RWPE2 (cell line): ENCODE measurements at regions not wholly inside any gene's neighbourhood (a gene's known extent, or its start where the extent isn't known, plus 50 kb on each side); places are given as distances from the start of the nearest gene placed in this dataset.

Source experiments
- ATAC-seq: fragments of 200-7000 bp; cut with Tn5 transposase; 3 replicates; pipeline ENCODE4 v1.9.1; 2021; ENCODE audit warnings: low read depth
- DNase-seq: peaks from one replicate; pipeline ENCODE4 v3.0.0-alpha.2; 2020; ENCODE audit warnings: low spot score
- H3K27ac ChIP-seq: fragments of 450-650 bp; 2 replicates; pipeline ENCODE4 v1.5.1; 2017; ENCODE audit warnings: mild to moderate bottlenecking; ENCODE audit not compliant: poor library complexity, severe bottlenecking
- H3K27me3 ChIP-seq: fragments of 250-450 bp; sonication (Bioruptor Pico); 2 replicates; pipeline ENCODE4 v1.5.1; 2021; ENCODE audit warnings: mild to moderate bottlenecking, moderate library complexity; ENCODE audit not compliant: insufficient read depth, poor library complexity, severe bottlenecking
- H3K36me3 ChIP-seq: fragments of 250-450 bp; sonication (Bioruptor Pico); 2 replicates; pipeline ENCODE4 v1.5.1; 2020; ENCODE audit warnings: low read depth, mild to moderate bottlenecking, moderate library complexity
- H3K4me1 ChIP-seq: fragments of 250-450 bp; sonication (Bioruptor Pico); 2 replicates; pipeline ENCODE4 v1.5.1; 2021; ENCODE audit warnings: mild to moderate bottlenecking, moderate library complexity; ENCODE audit not compliant: insufficient read depth, poor library complexity, severe bottlenecking
- H3K4me3 ChIP-seq: fragments of 250-450 bp; sonication (Bioruptor Pico); 2 replicates; pipeline ENCODE4 v1.5.1; 2021; ENCODE audit warnings: mild to moderate bottlenecking, moderate library complexity; ENCODE audit not compliant: severe bottlenecking
- H3K9me3 ChIP-seq: fragments of 250-450 bp; sonication (Bioruptor Pico); 2 replicates; pipeline ENCODE4 v1.5.1; 2021; ENCODE audit warnings: mild to moderate bottlenecking, moderate library complexity; ENCODE audit not compliant: severe bottlenecking
- CTCF ChIP-seq: fragments of 450-650 bp; IDR thresholded peaks from one replicate; pipeline ENCODE4 v1.5.1; 2017; ENCODE audit warnings: mild to moderate bottlenecking, moderate library complexity; ENCODE audit not compliant: poor library complexity, severe bottlenecking

GRCh38 chr10:53432035-53432434 is 659.5 kb upstream of the MBL2 start:
- no peak for TF ChIP-seq CTCF
- Histone ChIP-seq H3K9me3 (no peaks in the 10 kb centered on the region), H3K27ac (no peak overlapping the region), H3K4me3 (no peak overlapping the region), H3K27me3 (no peaks in the 10 kb centered on the region), H3K4me1 (no peaks in the 10 kb centered on the region), H3K36me3 (no peaks in the 10 kb centered on the region)
- DNase-seq (no peak), ATAC-seq (no peak)

- Histone ChIP-seq H3K4me1 (no peaks in the 10 kb centered on the region), H3K36me3 (no peaks in the 10 kb centered on the region), H3K27ac (no peak overlapping the region), H3K27me3 (no peaks in the 10 kb centered on the region), H3K4me3 (no peak overlapping the region), H3K9me3 (no peaks in the 10 kb centered on the region)
- ATAC-seq (no peak), DNase-seq (no peak)
- no peak for TF ChIP-seq CTCF
Measured at GRCh38 chr10:53430974-53431373, 658.4 kb upstream of the MBL2 start.

GRCh38 chr10:53430127-53430891 is 657.7 kb upstream of the MBL2 start:
- Histone ChIP-seq H3K27ac (no peak overlapping the region), H3K4me3 (no peak overlapping the region), H3K9me3 (no peaks in the 10 kb centered on the region), H3K4me1 (no peaks in the 10 kb centered on the region), H3K27me3 (no peaks in the 10 kb centered on the region), H3K36me3 (no peaks in the 10 kb centered on the region)
- no peak for TF ChIP-seq CTCF
- DNase-seq (no peak), ATAC-seq (no peak)

GRCh38 chr10:53422223-53422888 is 649.8 kb upstream of the MBL2 start:
- no peak for ATAC-seq
- TF ChIP-seq CTCF: no peak
- no peaks in the 10 kb centered on the region for H3K4me1 ChIP-seq
- no peak overlapping the region for H3K27ac ChIP-seq
- no peaks in the 10 kb centered on the region for H3K27me3 ChIP-seq
- no peak overlapping the region for H3K4me3 ChIP-seq
- no peaks in the 10 kb centered on the region for H3K9me3 ChIP-seq
- no peak for DNase-seq
- no peaks in the 10 kb centered on the region for H3K36me3 ChIP-seq

GRCh38 chr10:53412651-53413050 is 640.1 kb upstream of the MBL2 start:
- Histone ChIP-seq H3K27ac (no peak overlapping the region), H3K4me3 (no peak overlapping the region), H3K4me1 (no peaks in the 10 kb centered on the region), H3K36me3 (no peaks in the 10 kb centered on the region), H3K9me3 (no peaks in the 10 kb centered on the region), H3K27me3 (no peaks in the 10 kb centered on the region)
- no peak for TF ChIP-seq CTCF
- ATAC-seq: no peak
- no peak for DNase-seq
